Gastrocnemius medialis (tissue), 4 donors: ENCODE measurements at regions not wholly inside any gene's neighbourhood (a gene's known extent, or its start where the extent isn't known, plus 50 kb on each side); places are given as distances from the start of the nearest gene placed in this dataset.
"Not testable (repeated sequence)": the region's sequence is repeated elsewhere in the genome, so short reads cannot be mapped to it uniquely, and the experiment has no call there.

ENCODE experiments used
- ATAC-seq, 2 donors: fragments of 150-250 bp; one replicate each; pipeline ENCODE4 v1.9.1; 2016
- DNase-seq, 2 donors: peaks; one replicate each; pipeline ENCODE4 v3.0.0-alpha.2; 2019
- H3K27ac ChIP-seq, 4 donors: fragments of 200-600 bp; sonication (generic); 1 replicate in 1 of 4; 2 replicates in 3 of 4; pipeline ENCODE4 v1.5.1; 2016 to 2018; ENCODE audit warnings: mild to moderate bottlenecking in 2 of 4, moderate library complexity in 1 of 4
- H3K27me3 ChIP-seq, 3 donors: fragments of 200-600 bp; sonication (generic) in 2 of 3; 1 replicate in 1 of 3; 2 replicates in 2 of 3; pipeline versions ENCODE4 v1.5.1 to v1.6.0; 2016 to 2019; ENCODE audit warnings: mild to moderate bottlenecking in 1 of 3, moderate library complexity in 1 of 3
- H3K36me3 ChIP-seq, 2 donors: fragments of 200-600 bp; sonication (generic) in 1 of 2; one replicate each; pipeline ENCODE4 v1.5.1; 2017 to 2018
- H3K4me1 ChIP-seq, 2 donors: fragments of 200-600 bp; sonication (generic) in 1 of 2; one replicate each; pipeline ENCODE4 v1.5.1; 2016 to 2017; ENCODE audit warnings: mild to moderate bottlenecking in 2 of 2
- H3K4me3 ChIP-seq, 4 donors: fragments of 200-600 bp; sonication (generic) in 3 of 4; 1 replicate in 1 of 4; 2 replicates in 3 of 4; pipeline ENCODE4 v1.5.1; 2016 to 2019; ENCODE audit warnings: mild to moderate bottlenecking in 2 of 4
- H3K9me3 ChIP-seq, 3 donors: fragments of 200-600 bp; sonication (generic) in 2 of 3; 1 replicate in 1 of 3; 2 replicates in 2 of 3; pipeline ENCODE4 v1.5.1; 2016 to 2019
- POLR2A ChIP-seq, 2 donors: fragments of 450-650 bp; IDR thresholded peaks; one replicate each; pipeline ENCODE4 v1.6.1; 2017; ENCODE audit warnings: antibody characterized with exemption in 2 of 2, mild to moderate bottlenecking in 2 of 2, moderate library complexity in 2 of 2
- in situ Hi-C, 4 donors: fragments of 200-750 bp; cut with MboI; loops; one replicate each; pipeline versions ENCODE4 v1.15.0 to v1.8.0; 2017; ENCODE audit warnings: low sequenced_read_pairs in 4 of 4
- intact Hi-C: fragments of 100-400 bp; cut with DNase I; formaldehyde crosslinking; loops from one replicate; pipeline ENCODE4 v1.15.1; 2023; ENCODE audit warnings: low total_unique reads
- TF ChIP-seq, protein P1 (sequence below), 5 experiments: fragments of 450-650 bp in 3 of 5; fragments of 200-600 bp in 2 of 5; sonication (generic) in 2 of 5; IDR thresholded peaks in 4 of 5; conservative IDR thresholded peaks in 1 of 5; 1 replicate in 4 of 5; 2 replicates in 1 of 5; pipeline ENCODE4 v1.5.1; 2016 to 2019; ENCODE audit warnings: antibody characterized with exemption in 5 of 5, mild to moderate bottlenecking in 3 of 5, moderate library complexity in 3 of 5

DNA sequence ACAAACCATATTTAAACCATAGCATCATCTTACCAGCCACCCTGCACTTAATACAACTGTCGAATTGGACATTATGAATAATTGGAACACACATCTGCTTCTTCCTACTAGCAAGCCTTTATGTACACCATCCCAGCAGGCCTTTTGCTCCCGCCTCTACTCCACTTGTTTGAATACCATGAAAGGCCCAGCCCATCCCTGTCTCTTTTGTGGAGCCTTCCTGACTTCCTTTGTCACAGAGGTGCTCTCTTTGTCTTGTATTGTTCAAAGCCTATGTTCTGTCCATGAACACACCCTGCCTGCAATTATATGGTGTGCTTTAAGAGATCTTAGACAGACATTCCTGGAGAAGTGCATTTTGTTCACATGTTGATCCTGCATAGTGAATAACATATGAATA, 465.7 kb downstream of the DIRAS2 start:
- in situ Hi-C loops (no loop called here), intact Hi-C loops (no loop called here)
- Histone ChIP-seq H3K27me3 (no peaks in the 10 kb centered on the region), H3K4me1 (no peaks in the 10 kb centered on the region), H3K4me3 (no peak overlapping the region), H3K27ac (no peak overlapping the region), H3K36me3 (no peaks in the 10 kb centered on the region), H3K9me3 (no peaks in the 10 kb centered on the region)
- no peak for DNase-seq
- TF ChIP-seq, protein P1, sequence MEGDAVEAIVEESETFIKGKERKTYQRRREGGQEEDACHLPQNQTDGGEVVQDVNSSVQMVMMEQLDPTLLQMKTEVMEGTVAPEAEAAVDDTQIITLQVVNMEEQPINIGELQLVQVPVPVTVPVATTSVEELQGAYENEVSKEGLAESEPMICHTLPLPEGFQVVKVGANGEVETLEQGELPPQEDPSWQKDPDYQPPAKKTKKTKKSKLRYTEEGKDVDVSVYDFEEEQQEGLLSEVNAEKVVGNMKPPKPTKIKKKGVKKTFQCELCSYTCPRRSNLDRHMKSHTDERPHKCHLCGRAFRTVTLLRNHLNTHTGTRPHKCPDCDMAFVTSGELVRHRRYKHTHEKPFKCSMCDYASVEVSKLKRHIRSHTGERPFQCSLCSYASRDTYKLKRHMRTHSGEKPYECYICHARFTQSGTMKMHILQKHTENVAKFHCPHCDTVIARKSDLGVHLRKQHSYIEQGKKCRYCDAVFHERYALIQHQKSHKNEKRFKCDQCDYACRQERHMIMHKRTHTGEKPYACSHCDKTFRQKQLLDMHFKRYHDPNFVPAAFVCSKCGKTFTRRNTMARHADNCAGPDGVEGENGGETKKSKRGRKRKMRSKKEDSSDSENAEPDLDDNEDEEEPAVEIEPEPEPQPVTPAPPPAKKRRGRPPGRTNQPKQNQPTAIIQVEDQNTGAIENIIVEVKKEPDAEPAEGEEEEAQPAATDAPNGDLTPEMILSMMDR (IDR thresholded peaks at IDR 0.05 in 4 of 5, conservative IDR thresholded peaks at IDR 0.05 in 1 of 5) = no peak
- TF ChIP-seq POLR2A (IDR thresholded peaks at IDR 0.05) = no peak
- no peak for ATAC-seq

DNA sequence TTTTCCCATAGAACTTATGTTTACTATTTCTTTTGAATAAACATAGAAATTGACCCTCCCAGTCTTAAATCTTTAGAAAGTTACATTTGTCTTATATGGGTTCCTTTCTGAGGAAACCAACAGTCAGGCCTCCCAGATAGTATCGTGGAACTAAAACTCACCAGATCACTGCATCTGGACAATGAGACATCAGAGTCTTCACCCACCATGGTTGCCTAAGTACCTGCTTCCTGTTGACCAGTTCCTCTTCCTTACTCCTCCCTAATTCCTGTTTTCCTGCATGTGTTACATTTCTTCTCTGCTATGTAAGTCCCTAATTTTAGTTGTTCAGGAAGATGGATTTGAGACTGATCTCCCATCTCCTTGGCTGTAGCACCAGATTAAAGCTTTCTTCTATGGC, 462.2 kb downstream of the DIRAS2 start:
- H3K27me3 ChIP-seq = no peaks in the 10 kb centered on the region
- no peak for ATAC-seq
- H3K27ac ChIP-seq = no peak overlapping the region
- no peak for DNase-seq
- in situ Hi-C loops (no loop called here), intact Hi-C loops (no loop called here)
- H3K4me3 ChIP-seq = no peak overlapping the region
- H3K4me1 ChIP-seq = no peaks in the 10 kb centered on the region
- TF ChIP-seq, protein P1 (IDR thresholded peaks at IDR 0.05 in 4 of 5, conservative IDR thresholded peaks at IDR 0.05 in 1 of 5) = no peak
- no peak for TF ChIP-seq POLR2A (IDR thresholded peaks at IDR 0.05)
- no peaks in the 10 kb centered on the region for H3K36me3 ChIP-seq
- no peaks in the 10 kb centered on the region for H3K9me3 ChIP-seq

DNA sequence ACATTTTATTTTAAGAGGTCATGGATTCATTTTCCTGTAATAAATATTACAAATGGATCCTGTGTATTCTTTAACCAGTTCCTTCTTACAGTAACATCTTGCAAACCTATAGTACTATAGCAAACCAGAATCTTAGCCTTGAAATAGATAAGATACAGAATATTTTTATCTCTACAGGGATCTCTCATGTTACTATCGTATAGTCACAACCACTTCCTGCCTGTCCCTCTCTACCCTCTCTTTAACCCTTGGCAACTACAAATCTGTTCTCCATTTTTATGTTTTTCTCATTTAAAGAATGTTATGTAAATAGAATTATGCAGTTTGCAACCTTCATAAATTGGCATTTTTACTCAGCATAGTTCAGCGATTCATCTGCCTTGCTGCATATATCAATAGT, 454.0 kb downstream of the DIRAS2 start:
- Histone ChIP-seq H3K9me3 (no peaks in the 10 kb centered on the region), H3K4me1 (no peaks in the 10 kb centered on the region), H3K27ac (no peak overlapping the region), H3K36me3 (no peaks in the 10 kb centered on the region), H3K4me3 (no peak overlapping the region), H3K27me3 (no peaks in the 10 kb centered on the region)
- intact Hi-C loops = no loop called here
- no peak for ATAC-seq
- DNase-seq = no peak
- in situ Hi-C loops = no loop called here
- TF ChIP-seq POLR2A (IDR thresholded peaks at IDR 0.05) = no peak
- TF ChIP-seq, protein P1 (IDR thresholded peaks at IDR 0.05 in 4 of 5, conservative IDR thresholded peaks at IDR 0.05 in 1 of 5) = no peak

DNA sequence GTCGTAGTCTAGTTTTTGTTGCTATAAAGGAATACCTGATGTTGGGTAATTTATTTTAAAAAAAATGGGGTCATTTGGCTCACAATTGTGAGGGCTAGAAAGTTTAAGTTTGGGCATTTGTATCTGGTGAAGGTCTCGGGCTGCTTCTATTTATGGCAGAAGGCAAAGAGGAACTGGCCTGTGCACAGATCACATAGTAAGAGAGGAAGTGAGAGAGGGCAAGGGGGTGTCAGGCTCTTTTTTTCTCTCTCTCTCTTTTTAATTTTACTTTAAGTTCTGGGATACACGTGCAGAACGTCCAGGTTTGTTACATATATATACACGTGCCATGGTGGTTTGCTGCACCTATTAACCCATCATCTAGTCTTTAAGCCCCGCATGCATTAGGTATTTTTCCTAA, 453.3 kb downstream of the DIRAS2 start:
- in situ Hi-C loops (no loop called here), intact Hi-C loops (no loop called here)
- ATAC-seq = no peak
- DNase-seq = no peak
- Histone ChIP-seq H3K27ac (no peak overlapping the region), H3K4me3 (no peak overlapping the region), H3K9me3 (no peaks in the 10 kb centered on the region), H3K27me3 (no peaks in the 10 kb centered on the region), H3K4me1 (no peaks in the 10 kb centered on the region), H3K36me3 (no peaks in the 10 kb centered on the region)
- TF ChIP-seq, protein P1 (IDR thresholded peaks at IDR 0.05 in 4 of 5, conservative IDR thresholded peaks at IDR 0.05 in 1 of 5) = no peak
- no peak for TF ChIP-seq POLR2A (IDR thresholded peaks at IDR 0.05)

DNA sequence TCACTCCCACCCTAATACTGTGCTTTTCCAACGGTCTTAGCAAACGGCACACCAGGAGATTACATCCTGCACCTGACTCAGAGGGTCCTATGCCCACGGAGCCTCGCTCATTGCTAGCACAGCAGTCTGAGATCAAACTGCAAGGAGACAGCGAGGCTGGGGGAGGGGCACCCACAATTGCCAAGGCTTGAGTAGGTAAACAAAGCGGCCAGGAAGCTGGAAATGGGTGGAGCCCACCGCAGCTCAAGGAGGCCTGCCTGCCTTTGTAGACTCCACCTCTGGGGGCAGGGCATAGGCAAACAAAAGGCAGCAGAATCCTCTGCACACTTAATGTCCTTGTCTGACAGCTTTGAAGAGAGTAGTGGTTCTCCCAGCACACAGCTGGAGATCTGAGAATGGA, 450.2 kb downstream of the DIRAS2 start:
- ATAC-seq, H3K4me3 ChIP-seq, H3K36me3 ChIP-seq, in situ Hi-C loops, H3K4me1 ChIP-seq, DNase-seq, H3K27me3 ChIP-seq, H3K9me3 ChIP-seq, H3K27ac ChIP-seq, intact Hi-C loops: not testable (repeated sequence)
